ENCODE measurements at regions not wholly inside any gene's neighbourhood (a gene's known extent, or its start where the extent isn't known, plus 50 kb on each side); places are given as distances from the start of the nearest gene placed in this dataset.

- DNase-seq (no peak), ATAC-seq (ENCODE audit: low read depth) (no peak)
- H3K4me3 Mint-ChIP-seq: no peak overlapping the region
- POLR2A ChIA-PET: no interaction called here
- H3K9me3 Mint-ChIP-seq: peaks cover 12% of the 10 kb centered on the region
- H3K36me3 Mint-ChIP-seq (ENCODE audit: low read depth): no peaks in the 10 kb centered on the region
- H3K4me1 Mint-ChIP-seq: no peaks in the 10 kb centered on the region
- no peak for TF ChIP-seq CTCF (IDR thresholded peaks at IDR 0.05)
- H3K27ac Mint-ChIP-seq: no peak overlapping the region
- CTCF ChIA-PET: no interaction called here
- intact Hi-C loops (cut with micrococcal nuclease): no loop called here
- H3K27me3 Mint-ChIP-seq: no peaks in the 10 kb centered on the region
Measured at GRCh38 chr14:80315681-80316080, 104.4 kb upstream of the DIO2 start.

DNA sequence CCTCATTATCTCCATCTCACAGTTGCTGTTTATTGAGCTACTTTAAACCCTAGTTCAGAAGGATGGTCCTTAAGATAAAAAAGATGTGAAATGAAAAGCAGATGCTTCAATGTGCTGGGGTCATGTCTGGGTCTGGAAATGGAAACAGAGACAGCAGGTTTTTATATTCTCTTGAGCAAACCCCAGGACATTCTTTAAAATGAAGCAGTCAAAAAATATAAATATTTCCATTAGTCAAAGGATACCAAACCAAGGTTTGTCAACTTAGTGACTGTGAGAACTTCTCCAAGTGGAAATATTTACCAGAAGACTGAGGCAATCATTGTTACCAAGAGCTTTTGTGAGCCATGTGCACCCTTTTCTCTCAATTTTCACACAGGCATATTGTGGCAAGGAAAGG, 102.5 kb upstream of the DIO2 start:
- Mint-ChIP-seq H3K27ac (no peak overlapping the region), H3K27me3 (no peaks in the 10 kb centered on the region), H3K36me3 (ENCODE audit: low read depth) (no peaks in the 10 kb centered on the region), H3K9me3 (peaks cover 3% of the 10 kb centered on the region), H3K4me1 (no peaks in the 10 kb centered on the region), H3K4me3 (no peak overlapping the region)
- DNase-seq (no peak), ATAC-seq (ENCODE audit: low read depth) (no peak)
- ChIA-PET POLR2A (no interaction called here), CTCF (no interaction called here)
- intact Hi-C loops (cut with micrococcal nuclease): no loop called here
- no peak for TF ChIP-seq CTCF (IDR thresholded peaks at IDR 0.05)

DNA sequence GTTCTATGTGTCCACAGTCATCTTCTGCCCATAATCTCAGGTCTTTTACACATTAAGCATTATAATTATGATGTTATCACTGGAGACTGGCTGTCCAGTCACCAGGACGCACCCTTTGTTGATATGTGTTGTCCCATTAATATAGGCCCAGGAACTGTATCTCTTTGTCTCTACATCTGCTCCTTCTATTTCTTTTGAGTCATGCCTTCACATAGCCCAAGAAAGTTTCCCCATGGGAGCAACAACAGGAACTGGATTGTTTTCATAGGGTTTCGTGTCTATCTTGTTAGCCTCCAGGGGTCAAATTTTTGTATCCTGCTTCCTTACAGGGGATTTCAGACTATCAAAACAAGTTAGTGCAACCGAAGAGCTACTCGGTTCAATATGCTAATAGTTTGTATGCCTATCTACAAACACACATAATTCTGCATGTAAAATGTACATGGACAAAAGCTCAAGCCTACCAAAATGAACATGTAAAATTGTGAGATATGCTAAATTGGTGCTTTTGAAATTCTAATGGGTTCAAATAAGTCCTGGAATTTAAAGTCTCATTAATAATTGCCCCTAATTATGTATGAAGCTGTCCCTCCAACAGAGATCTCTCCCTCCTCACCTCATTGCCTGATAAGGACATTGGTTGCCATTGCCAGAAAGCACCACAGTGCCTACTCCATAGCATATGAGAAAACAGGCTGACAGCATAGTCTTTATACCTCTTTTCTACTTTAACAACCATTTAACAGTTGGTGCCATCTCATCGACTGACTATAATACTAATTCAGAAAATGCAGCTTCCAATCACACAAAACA, 99.8 kb upstream of the DIO2 start:
- TF ChIP-seq CTCF (IDR thresholded peaks at IDR 0.05): no peak
- H3K36me3 Mint-ChIP-seq (ENCODE audit: low read depth): no peaks in the 10 kb centered on the region
- no peaks in the 10 kb centered on the region for H3K4me1 Mint-ChIP-seq
- no peak for DNase-seq
- H3K27me3 Mint-ChIP-seq: no peaks in the 10 kb centered on the region
- H3K9me3 Mint-ChIP-seq: peaks cover 4% of the 10 kb centered on the region
- H3K4me3 Mint-ChIP-seq: no peak overlapping the region
- no peak overlapping the region for H3K27ac Mint-ChIP-seq
- ChIA-PET CTCF (no interaction called here), POLR2A (no interaction called here)
- intact Hi-C loops (cut with micrococcal nuclease): no loop called here
- ATAC-seq (ENCODE audit: low read depth): no peak

DNA sequence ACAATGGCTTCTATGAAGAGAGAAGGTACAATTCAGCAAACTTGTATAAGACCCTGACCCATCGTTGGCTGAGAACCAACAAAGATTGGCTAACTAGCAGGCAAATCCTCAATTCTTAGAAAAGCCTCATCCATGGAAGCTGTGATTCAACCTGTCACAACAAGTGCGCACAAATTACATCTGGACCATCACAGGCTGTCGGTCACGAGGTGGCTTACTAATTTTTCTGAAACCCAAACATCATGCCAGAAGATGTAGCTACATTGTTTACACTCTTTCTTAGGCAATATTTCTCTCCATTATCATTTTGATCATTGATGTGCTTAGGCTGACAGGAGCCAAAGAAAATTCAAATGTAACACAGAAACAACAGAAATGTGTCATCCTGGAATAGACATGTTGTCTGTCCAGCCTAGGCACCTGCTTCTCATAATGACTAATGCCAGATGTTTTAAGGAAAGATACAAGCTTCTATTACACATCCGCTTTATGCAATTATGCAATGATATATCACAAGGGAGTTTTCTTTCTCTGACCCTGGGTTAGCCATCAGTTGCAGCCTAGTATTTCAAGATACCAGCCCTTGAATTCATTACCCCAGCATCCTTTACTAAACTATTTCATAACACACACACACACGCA, 92.9 kb upstream of the DIO2 start:
- Mint-ChIP-seq H3K27me3 (no peaks in the 10 kb centered on the region), H3K36me3 (ENCODE audit: low read depth) (no peaks in the 10 kb centered on the region), H3K9me3 (peaks cover 2% of the 10 kb centered on the region), H3K4me3 (no peak overlapping the region), H3K4me1 (no peaks in the 10 kb centered on the region), H3K27ac (no peak overlapping the region)
- ChIA-PET POLR2A (no interaction called here), CTCF (no interaction called here)
- DNase-seq (no peak), ATAC-seq (ENCODE audit: low read depth) (no peak)
- TF ChIP-seq CTCF (IDR thresholded peaks at IDR 0.05): no peak
- intact Hi-C loops (cut with micrococcal nuclease): no loop called here

DNA sequence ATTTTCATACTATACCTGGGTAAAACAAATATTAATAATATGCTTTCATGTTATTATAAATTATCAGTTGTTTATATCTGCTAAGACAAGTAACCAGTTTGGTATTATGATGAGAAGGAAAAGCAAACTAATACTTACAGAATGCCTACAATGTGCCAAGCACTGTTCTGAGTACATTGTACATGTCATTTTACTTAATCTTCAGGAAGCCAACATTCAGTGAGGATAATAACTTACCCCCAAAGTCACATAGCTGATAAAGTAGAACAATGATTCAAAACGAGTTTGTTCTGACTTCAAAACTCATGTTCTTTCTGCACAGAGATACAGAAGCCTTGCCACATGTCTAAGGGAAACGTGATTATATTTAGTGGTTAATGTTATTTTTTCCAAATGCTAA, 89.0 kb upstream of the DIO2 start:
- POLR2A ChIA-PET: no interaction called here
- Mint-ChIP-seq H3K27me3 (no peaks in the 10 kb centered on the region), H3K4me1 (no peaks in the 10 kb centered on the region), H3K4me3 (no peak overlapping the region), H3K9me3 (peaks cover 8% of the 10 kb centered on the region), H3K27ac (no peak overlapping the region), H3K36me3 (ENCODE audit: low read depth) (no peaks in the 10 kb centered on the region)
- no peak for TF ChIP-seq CTCF (IDR thresholded peaks at IDR 0.05)
- ATAC-seq (ENCODE audit: low read depth): no peak
- DNase-seq: no peak
- intact Hi-C loops (cut with micrococcal nuclease): no loop called here
- CTCF ChIA-PET: no interaction called here

All from activated B cell treated with CpG ODN at 0.5 μM for 24 hours (primary cell).